H1 (cell line): ENCODE measurements at regions not wholly inside any gene's neighbourhood (a gene's known extent, or its start where the extent isn't known, plus 50 kb on each side); places are given as distances from the start of the nearest gene placed in this dataset.

Source experiments
- RXRA ChIP-seq: IDR thresholded peaks from 2 replicates; pipeline ENCODE4 v1.6.1; 2011; ENCODE audit warnings: low read depth, mild to moderate bottlenecking, low read length, moderate library complexity; ENCODE audit not compliant: insufficient read depth
- TCF12 ChIP-seq: IDR thresholded peaks from 2 replicates; pipeline ENCODE4 v1.6.1; 2011; ENCODE audit warnings: low read depth, mild to moderate bottlenecking, low read length

DNA sequence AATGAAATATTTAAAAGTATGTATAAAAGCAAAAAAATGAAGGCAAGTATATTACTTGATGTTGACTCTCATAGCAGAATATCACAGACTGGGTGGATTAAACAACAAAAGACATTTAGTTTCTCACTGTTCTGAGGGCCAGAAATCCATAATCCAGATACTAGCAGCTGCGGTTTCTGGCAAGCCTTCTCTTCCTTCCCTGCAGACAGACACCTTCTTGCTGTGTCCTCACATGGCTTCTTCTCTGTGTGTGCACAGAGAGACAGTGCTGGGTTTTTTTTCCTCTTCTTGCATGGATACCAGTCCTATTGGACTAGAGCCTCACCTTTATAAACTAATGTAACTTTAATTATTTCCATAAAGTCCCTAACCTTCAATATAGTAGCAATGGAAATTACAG, 127.9 kb upstream of the AKR1E2 start (continued):
- TF ChIP-seq RXRA (no peak), TCF12 (no peak)
